Calu3 (cell line): ENCODE measurements at regions not wholly inside any gene's neighbourhood (a gene's known extent, or its start where the extent isn't known, plus 50 kb on each side); places are given as distances from the start of the nearest gene placed in this dataset.

ENCODE experiments used
- BruUV-seq: library from RNA; stranded (reverse); fragments of 400-500 nt; replicated peaks from 2 replicates; lab custom pipeline; 2021; lab: Mats Ljungman, UMichigan
- CTCF ChIA-PET: fragments of 300-600 bp; sonication (Branson Sonifier 250); formaldehyde crosslinking; loops from one replicate; lab custom pipeline; 2022; ENCODE audit warnings: antibody characterized with exemption; lab: Charles Lee
- DNase-seq: peaks from one replicate; pipeline ENCODE4 v3.0.0; 2022
- H3K27ac Mint-ChIP-seq: one replicate; pipeline ENCODE4 v1.8.0; 2022; ENCODE audit warnings: mixed read lengths; ENCODE audit not compliant: unreplicated experiment
- H3K27me3 Mint-ChIP-seq: one replicate; pipeline ENCODE4 v1.8.0; 2022; ENCODE audit warnings: mixed read lengths; ENCODE audit not compliant: unreplicated experiment
- H3K36me3 Mint-ChIP-seq: one replicate; pipeline ENCODE4 v1.8.0; 2022; ENCODE audit warnings: mild to moderate bottlenecking, moderate library complexity, mixed read lengths; ENCODE audit not compliant: insufficient read depth, unreplicated experiment
- H3K4me1 Mint-ChIP-seq: one replicate; pipeline ENCODE4 v1.8.0; 2022; ENCODE audit warnings: mild to moderate bottlenecking, low read depth, mixed read lengths; ENCODE audit not compliant: unreplicated experiment
- H3K4me3 Mint-ChIP-seq: one replicate; pipeline ENCODE4 v1.8.0; 2022; ENCODE audit warnings: mild to moderate bottlenecking, low read depth, moderate library complexity, mixed read lengths; ENCODE audit not compliant: unreplicated experiment
- H3K9me3 Mint-ChIP-seq: one replicate; pipeline ENCODE4 v1.8.0; 2022; ENCODE audit warnings: low read depth, mixed read lengths; ENCODE audit not compliant: unreplicated experiment
- CTCF ChIP-seq: fragments of 200-600 bp; IDR thresholded peaks from one replicate; pipeline ENCODE4 v1.8.0; 2022; ENCODE audit warnings: antibody characterized with exemption; ENCODE audit not compliant: unreplicated experiment
- intact Hi-C: fragments of 100-400 bp; cut with micrococcal nuclease; formaldehyde crosslinking; loops from one replicate; pipeline ENCODE4 v1.10.0; 2022; ENCODE audit not compliant: unreplicated experiment

GRCh38 chr18:40348196-40348595, 1606.8 kb upstream of the PIK3C3 start:
- Mint-ChIP-seq H3K4me3 (no peak overlapping the region), H3K4me1 (no peaks in the 10 kb centered on the region), H3K36me3 (no peaks in the 10 kb centered on the region), H3K27me3 (no peaks in the 10 kb centered on the region), H3K27ac (no peak overlapping the region), H3K9me3 (no peaks in the 10 kb centered on the region)
- CTCF ChIA-PET = no interaction called here
- BruUV-seq = no TSS peak
- no peak for TF ChIP-seq CTCF
- no peak for DNase-seq
- intact Hi-C loops = no loop called here

GRCh38 chr18:40347261-40347660, 1607.8 kb upstream of the PIK3C3 start:
- H3K9me3 Mint-ChIP-seq = no peaks in the 10 kb centered on the region
- intact Hi-C loops = no loop called here
- no peak overlapping the region for H3K27ac Mint-ChIP-seq
- H3K4me1 Mint-ChIP-seq = no peaks in the 10 kb centered on the region
- H3K36me3 Mint-ChIP-seq = no peaks in the 10 kb centered on the region
- no peak for TF ChIP-seq CTCF
- no peak overlapping the region for H3K4me3 Mint-ChIP-seq
- BruUV-seq = no TSS peak
- no peaks in the 10 kb centered on the region for H3K27me3 Mint-ChIP-seq
- CTCF ChIA-PET = no interaction called here
- no peak for DNase-seq

GRCh38 chr18:40346146-40346545, 1608.9 kb upstream of the PIK3C3 start:
- no peaks in the 10 kb centered on the region for H3K36me3 Mint-ChIP-seq
- no peak overlapping the region for H3K27ac Mint-ChIP-seq
- TF ChIP-seq CTCF = no peak
- DNase-seq = no peak
- no peaks in the 10 kb centered on the region for H3K4me1 Mint-ChIP-seq
- CTCF ChIA-PET = interaction anchor here (0.7 kb wide), 1 partner anchor 366 kb away, joined by 4 read pairs; no protein-coding TSS in a partner anchor
- no peaks in the 10 kb centered on the region for H3K9me3 Mint-ChIP-seq
- intact Hi-C loops = no loop called here
- H3K4me3 Mint-ChIP-seq = no peak overlapping the region
- BruUV-seq = no TSS peak
- no peaks in the 10 kb centered on the region for H3K27me3 Mint-ChIP-seq

- no peaks in the 10 kb centered on the region for H3K27me3 Mint-ChIP-seq
Measured at GRCh38 chr18:40341701-40342100, 1613.3 kb upstream of the PIK3C3 start.

More at GRCh38 chr18:40341701-40342100, 1613.3 kb upstream of the PIK3C3 start:
- Mint-ChIP-seq H3K4me3 (no peak overlapping the region), H3K4me1 (no peaks in the 10 kb centered on the region), H3K9me3 (no peaks in the 10 kb centered on the region), H3K27ac (no peak overlapping the region), H3K36me3 (no peaks in the 10 kb centered on the region)
- intact Hi-C loops = no loop called here
- CTCF ChIA-PET = no interaction called here
- no TSS peak for BruUV-seq
- no peak for TF ChIP-seq CTCF
- DNase-seq = no peak
